SU-DHL-6 (cell line): ENCODE measurements at regions not wholly inside any gene's neighbourhood (a gene's known extent, or its start where the extent isn't known, plus 50 kb on each side); places are given as distances from the start of the nearest gene placed in this dataset.

ENCODE experiments used
- CTCF ChIP-seq: fragments of 200-600 bp; sonication (generic); IDR thresholded peaks from one replicate; pipeline ENCODE4 v1.5.1; 2017; ENCODE audit warnings: antibody characterized with exemption, mild to moderate bottlenecking, low read length, moderate library complexity; ENCODE audit not compliant: insufficient read depth, poor library complexity, severe bottlenecking
- EZH2phosphoT487 ChIP-seq: fragments of 200-600 bp; sonication (generic), shearing (Covaris generic); conservative IDR thresholded peaks from 2 replicates; pipeline ENCODE4 v1.6.1; 2018; ENCODE audit warnings: mild to moderate bottlenecking, antibody characterized with exemption, low read length, moderate library complexity, mixed read lengths

- no peak for TF ChIP-seq CTCF
- no peak for TF ChIP-seq EZH2phosphoT487
Observed at GRCh38 chr13:42422681-42423080, 150.7 kb downstream of the AKAP11 start.
